HG03103 (cell line): ENCODE measurements at regions not wholly inside any gene's neighbourhood (a gene's known extent, or its start where the extent isn't known, plus 50 kb on each side); places are given as distances from the start of the nearest gene placed in this dataset.

Experiments used
- ATAC-seq: cut with Tn5 transposase; IDR thresholded peaks from one replicate; pipeline ENCODE4 v1.9.1; 2021; ENCODE audit warnings: low read depth; ENCODE audit not compliant: unreplicated experiment

GRCh38 chr10:36092116-36092515 is 450.0 kb upstream of the FZD8 start:
- ATAC-seq, result no peak

DNA sequence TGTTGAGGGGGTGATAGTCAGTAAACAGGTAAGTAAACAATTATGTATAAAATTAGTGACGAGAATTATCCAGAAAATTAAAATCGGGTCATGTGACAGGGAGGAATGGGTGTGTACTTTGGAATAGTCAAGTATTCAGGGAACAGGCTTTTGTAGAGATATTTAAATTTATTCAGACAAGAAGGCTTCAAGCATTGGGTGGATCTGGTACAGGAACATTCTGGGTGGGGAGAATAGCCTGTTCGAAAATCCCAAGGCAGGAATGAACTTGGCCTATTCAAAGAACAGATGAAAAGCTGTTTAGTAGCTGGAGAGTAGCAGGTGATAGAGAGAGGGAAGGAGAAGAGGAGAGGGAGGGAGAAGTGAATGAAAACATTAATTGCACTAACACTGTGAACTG is 448.9 kb upstream of the FZD8 start:
- ATAC-seq, result no peak

- no peak for ATAC-seq
Measured at GRCh38 chr10:36089790-36090440, 447.8 kb upstream of the FZD8 start.

- ATAC-seq, result no peak
Measured at GRCh38 chr10:36087006-36088005, 445.2 kb upstream of the FZD8 start.

- ATAC-seq, result no peak
Measured at GRCh38 chr10:36075196-36075595, 433.1 kb upstream of the FZD8 start.

GRCh38 chr10:36073796-36074345 is 431.8 kb upstream of the FZD8 start:
- no peak for ATAC-seq

DNA sequence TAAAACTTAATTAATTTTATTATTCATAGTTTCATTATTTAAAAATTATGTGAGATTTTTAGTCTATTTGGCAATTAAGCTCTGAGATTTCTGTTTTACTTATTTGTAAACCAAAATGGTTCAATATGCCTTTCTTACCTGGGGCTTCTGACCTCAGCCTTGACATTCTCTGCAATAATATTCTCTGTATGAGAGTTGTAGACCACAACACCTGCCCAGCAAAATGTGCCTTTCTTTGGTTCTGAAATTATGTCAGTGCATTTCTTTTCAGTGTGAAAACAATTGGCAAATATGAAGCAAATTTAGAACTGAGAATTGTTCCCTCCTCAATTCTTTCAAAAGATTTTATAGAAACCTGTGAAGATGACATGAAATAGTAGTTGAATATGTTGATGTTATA is 426.4 kb upstream of the FZD8 start:
- ATAC-seq, result no peak

DNA sequence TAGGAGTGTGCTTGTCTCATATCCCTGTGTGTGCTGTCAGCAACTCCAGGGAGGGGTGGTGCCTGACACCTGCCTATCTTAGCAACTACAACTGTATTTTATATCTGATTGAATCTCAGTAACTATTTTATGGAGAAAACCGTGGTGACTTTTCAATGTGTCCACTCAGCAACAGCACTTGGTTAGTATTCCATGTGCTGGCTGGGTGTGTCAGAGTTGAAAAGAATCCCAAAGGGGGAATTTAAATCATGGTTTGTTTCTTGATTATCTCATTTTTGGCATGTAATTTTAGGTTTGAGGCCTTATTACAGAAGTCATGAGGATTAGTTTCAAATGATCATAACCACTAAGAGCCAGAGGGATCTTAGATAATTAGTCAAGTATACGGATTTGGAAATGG is 425.7 kb upstream of the FZD8 start:
- no peak for ATAC-seq

- no peak for ATAC-seq
Measured at GRCh38 chr10:36066850-36067249, 424.8 kb upstream of the FZD8 start.

GRCh38 chr10:36066102-36066501 is 424.0 kb upstream of the FZD8 start:
- ATAC-seq, result no peak

- ATAC-seq, result no peak
Measured at GRCh38 chr10:36063396-36063795, 421.3 kb upstream of the FZD8 start.

- ATAC-seq, result no peak
Measured at GRCh38 chr10:36057731-36058130, 415.6 kb upstream of the FZD8 start.

- ATAC-seq, result no peak
Measured at GRCh38 chr10:36057180-36057579, 415.1 kb upstream of the FZD8 start.

- no peak for ATAC-seq
Measured at GRCh38 chr10:36053775-36054174, 411.7 kb upstream of the FZD8 start.

DNA sequence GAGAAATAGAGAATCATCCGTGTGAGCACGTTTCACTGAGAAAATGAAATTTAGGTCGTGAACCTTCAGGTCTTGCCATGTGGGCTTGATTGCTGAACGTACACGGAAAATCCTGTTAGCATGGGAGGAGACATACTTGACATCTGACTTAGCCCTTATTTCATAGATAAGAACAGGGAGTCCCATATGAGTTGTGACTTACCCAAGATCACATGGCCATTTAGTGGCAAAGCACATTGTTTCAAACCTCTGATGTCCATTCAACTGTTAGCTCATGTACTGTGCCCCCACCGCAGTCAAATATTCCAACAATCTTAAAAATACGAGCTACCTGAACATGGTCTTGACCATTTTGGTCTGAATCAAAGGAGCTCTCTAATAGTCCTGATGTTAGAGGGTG is 411.2 kb upstream of the FZD8 start:
- ATAC-seq, result no peak

GRCh38 chr10:36051500-36051991 is 409.4 kb upstream of the FZD8 start:
- ATAC-seq, result no peak

DNA sequence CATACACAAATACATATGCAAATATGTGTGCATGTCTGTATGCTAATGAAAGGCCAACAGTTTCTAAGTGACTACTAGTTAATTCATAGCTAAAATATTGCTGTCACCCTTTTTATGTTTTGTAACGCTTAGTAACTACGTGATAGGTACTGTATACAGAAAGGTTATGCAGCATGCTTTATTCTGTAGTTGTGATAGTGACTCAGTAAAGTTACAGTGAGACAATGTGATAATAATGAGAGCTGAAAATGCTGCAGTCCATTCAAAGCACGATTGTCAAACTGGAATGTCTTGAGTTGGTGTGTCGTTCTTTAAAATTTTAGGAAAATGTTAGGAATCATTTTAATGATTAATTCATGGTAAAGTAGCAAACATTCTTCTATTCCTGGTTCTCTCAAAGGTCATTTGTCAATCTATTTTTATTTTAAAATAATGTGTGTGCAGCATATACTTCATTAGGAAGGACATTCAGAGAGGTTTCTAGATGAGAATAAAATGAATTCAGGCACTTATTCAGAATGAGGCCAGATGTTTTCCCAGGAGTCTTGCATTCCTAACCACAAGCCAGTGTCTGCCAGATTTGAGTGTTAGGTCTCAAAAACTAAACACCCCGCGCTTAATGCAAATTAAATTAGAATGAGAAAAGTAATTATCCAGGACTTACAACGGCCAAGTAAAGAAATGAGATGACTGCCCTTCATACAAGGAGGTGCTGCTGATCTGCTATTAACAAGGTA is 408.8 kb upstream of the FZD8 start:
- no peak for ATAC-seq

- no peak for ATAC-seq
Measured at GRCh38 chr10:36048780-36049179, 406.7 kb upstream of the FZD8 start.

- ATAC-seq, result no peak
Measured at GRCh38 chr10:36048236-36048635, 406.1 kb upstream of the FZD8 start.

- no peak for ATAC-seq
Measured at GRCh38 chr10:36042135-36042534, 400.0 kb upstream of the FZD8 start.
